SK-N-SH treated with all-trans-retinoic acid at 6 μM for 48 hours (cell line): ENCODE measurements at regions not wholly inside any gene's neighbourhood (a gene's known extent, or its start where the extent isn't known, plus 50 kb on each side); places are given as distances from the start of the nearest gene placed in this dataset.

Source experiments
- ARNTL ChIP-seq: fragments of 450-650 bp; formaldehyde crosslinking; IDR thresholded peaks from 2 replicates; pipeline ENCODE4 v1.5.0; 2020; ENCODE audit warnings: low read depth, mild to moderate bottlenecking, moderate library complexity, borderline replicate concordance
- CSDC2 ChIP-seq: fragments of 250-450 bp; sonication (Bioruptor Pico); IDR thresholded peaks from 2 replicates; pipeline ENCODE4 v1.5.0; 2020; ENCODE audit warnings: mild to moderate bottlenecking, moderate library complexity
- PATZ1 ChIP-seq: fragments of 250-450 bp; sonication (Bioruptor Pico); IDR thresholded peaks from 2 replicates; pipeline ENCODE4 v1.8.0; 2020; ENCODE audit warnings: mild to moderate bottlenecking, moderate library complexity, borderline replicate concordance
- RARB ChIP-seq: fragments of 250-450 bp; sonication (Bioruptor Pico); IDR thresholded peaks from 2 replicates; pipeline ENCODE4 v1.8.0; 2021; ENCODE audit warnings: mild to moderate bottlenecking, moderate library complexity
- ZFP3 ChIP-seq: fragments of 250-450 bp; sonication (Bioruptor Pico); IDR thresholded peaks from 2 replicates; pipeline ENCODE4 v1.5.0; 2020; ENCODE audit warnings: mild to moderate bottlenecking, moderate library complexity
- ZNF70 ChIP-seq: fragments of 450-650 bp; formaldehyde crosslinking; IDR thresholded peaks from 2 replicates; pipeline ENCODE4 v1.5.0; 2020; ENCODE audit warnings: mild to moderate bottlenecking, moderate library complexity
- ZNF8 ChIP-seq: fragments of 450-650 bp; formaldehyde crosslinking; IDR thresholded peaks from 2 replicates; pipeline ENCODE4 v1.5.0; 2020; ENCODE audit warnings: mild to moderate bottlenecking, moderate library complexity
- TF ChIP-seq, protein P1 (sequence below): fragments of 250-450 bp; sonication (Bioruptor Pico); IDR thresholded peaks from 2 replicates; pipeline ENCODE4 v1.5.1; 2020; ENCODE audit warnings: low read depth, mild to moderate bottlenecking, moderate library complexity

- TF ChIP-seq PATZ1 (no peak), ARNTL (CRISPR knock-in tag) (no peak), ZFP3 (CRISPR knock-in tag) (no peak), ZNF8 (CRISPR knock-in tag) (no peak), ZNF70 (CRISPR knock-in tag) (no peak), CSDC2 (no peak), RARB (CRISPR knock-in tag) (no peak)
- TF ChIP-seq, protein P1, sequence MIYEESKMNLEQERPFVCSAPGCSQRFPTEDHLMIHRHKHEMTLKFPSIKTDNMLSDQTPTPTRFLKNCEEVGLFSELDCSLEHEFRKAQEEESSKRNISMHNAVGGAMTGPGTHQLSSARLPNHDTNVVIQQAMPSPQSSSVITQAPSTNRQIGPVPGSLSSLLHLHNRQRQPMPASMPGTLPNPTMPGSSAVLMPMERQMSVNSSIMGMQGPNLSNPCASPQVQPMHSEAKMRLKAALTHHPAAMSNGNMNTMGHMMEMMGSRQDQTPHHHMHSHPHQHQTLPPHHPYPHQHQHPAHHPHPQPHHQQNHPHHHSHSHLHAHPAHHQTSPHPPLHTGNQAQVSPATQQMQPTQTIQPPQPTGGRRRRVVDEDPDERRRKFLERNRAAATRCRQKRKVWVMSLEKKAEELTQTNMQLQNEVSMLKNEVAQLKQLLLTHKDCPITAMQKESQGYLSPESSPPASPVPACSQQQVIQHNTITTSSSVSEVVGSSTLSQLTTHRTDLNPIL (CRISPR knock-in tag) = no peak
Measured at GRCh38 chr20:40168981-40169620, 519.9 kb downstream of the MAFB start.
